CD4-positive, CD25-positive, alpha-beta regulatory T cell (primary cell): ENCODE measurements at regions not wholly inside any gene's neighbourhood (a gene's known extent, or its start where the extent isn't known, plus 50 kb on each side); places are given as distances from the start of the nearest gene placed in this dataset.

Source experiments
- ATAC-seq, 2 donors: fragments of 150-1000 bp; cut with Tn5 transposase; one replicate each; pipeline ENCODE4 v1.10.0; 2021; ENCODE audit warnings: low read depth in 2 of 2, moderate number of reproducible peaks in 2 of 2, moderate library complexity in 1 of 2
- DNase-seq, 3 donors: peaks; one replicate each; pipeline versions ENCODE4 v3.0.0 to v3.0.0-alpha.2; 2012 to 2022; ENCODE audit warnings: mixed read lengths in 1 of 3
- H3K27ac ChIP-seq: one replicate; pipeline ENCODE4 v1.7.0; 2013; ENCODE audit warnings: mild to moderate bottlenecking, low read length; ENCODE audit not compliant: insufficient read depth, poor library complexity, severe bottlenecking
- H3K27me3 ChIP-seq: one replicate; pipeline ENCODE4 v1.7.0; 2013; ENCODE audit warnings: low read length; ENCODE audit not compliant: control insufficient read depth, insufficient read depth
- H3K36me3 ChIP-seq: one replicate; pipeline ENCODE4 v1.7.0; 2013; ENCODE audit warnings: mild to moderate bottlenecking, low read length, moderate library complexity; ENCODE audit not compliant: control insufficient read depth, insufficient read depth
- H3K4me1 ChIP-seq: 2 replicates; pipeline ENCODE4 v1.7.0; 2013; ENCODE audit warnings: mild to moderate bottlenecking, low read length; ENCODE audit not compliant: insufficient read depth, control insufficient read depth, poor library complexity, severe bottlenecking
- H3K4me3 ChIP-seq: one replicate; pipeline ENCODE4 v1.7.0; 2013; ENCODE audit warnings: low read depth, mild to moderate bottlenecking, low read length, moderate library complexity
- H3K9me3 ChIP-seq, 2 experiments: 1 replicate in 1 of 2; 2 replicates in 1 of 2; pipeline ENCODE4 v1.7.0; 2013; ENCODE audit warnings: low read length in 2 of 2, mild to moderate bottlenecking in 1 of 2, moderate library complexity in 1 of 2; ENCODE audit not compliant: control insufficient read depth in 2 of 2
- H3K27ac Mint-ChIP-seq, 3 donors: one replicate each; pipeline ENCODE4 v1.8.0; 2020 to 2022; ENCODE audit warnings: mild to moderate bottlenecking in 3 of 3, mixed read lengths in 3 of 3, moderate library complexity in 2 of 3
- H3K27me3 Mint-ChIP-seq: one replicate; pipeline ENCODE4 v1.8.0; 2022; ENCODE audit warnings: mild to moderate bottlenecking, mixed read lengths
- H3K36me3 Mint-ChIP-seq: one replicate; pipeline ENCODE4 v1.8.0; 2020; ENCODE audit warnings: mixed read lengths
- H3K4me1 Mint-ChIP-seq, 4 donors: one replicate each; pipeline ENCODE4 v1.8.0; 2020 to 2022; ENCODE audit warnings: mixed read lengths in 4 of 4, mild to moderate bottlenecking in 1 of 4
- H3K4me3 Mint-ChIP-seq, 4 donors: one replicate each; pipeline ENCODE4 v1.8.0; 2020 to 2022; ENCODE audit warnings: mild to moderate bottlenecking in 4 of 4, mixed read lengths in 4 of 4, moderate library complexity in 3 of 4
- H3K9me3 Mint-ChIP-seq, 7 donors: one replicate each; pipeline ENCODE4 v1.8.0; 2020 to 2022; ENCODE audit warnings: mixed read lengths in 7 of 7, mild to moderate bottlenecking in 3 of 7, moderate library complexity in 2 of 7

DNA sequence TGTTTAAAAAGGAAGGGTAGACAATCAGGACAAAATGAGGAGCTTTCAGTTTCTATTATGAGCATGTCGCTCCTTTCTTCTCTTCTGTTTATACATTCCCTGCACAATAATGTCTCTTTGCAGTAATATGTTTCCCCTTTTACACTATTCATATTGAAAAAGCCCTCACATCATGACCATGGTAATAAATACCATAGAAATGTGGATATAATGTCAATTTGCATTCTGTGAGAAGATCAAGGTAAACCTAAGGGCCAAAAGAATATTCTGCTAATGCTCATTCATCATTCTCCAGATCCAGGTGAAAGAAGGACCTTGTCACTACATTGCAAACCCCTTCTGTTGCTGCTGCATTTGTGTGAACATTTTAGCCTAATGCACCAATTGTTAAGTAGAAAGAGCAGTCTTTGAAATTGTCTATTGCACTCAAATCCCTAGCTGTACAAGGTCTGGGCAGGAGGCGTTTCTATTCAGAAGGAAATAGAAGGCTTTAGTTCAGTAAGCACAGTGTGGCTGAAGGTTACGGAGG lies 117.6 kb upstream of the SOX21 start:
- no peak for ATAC-seq

DNA sequence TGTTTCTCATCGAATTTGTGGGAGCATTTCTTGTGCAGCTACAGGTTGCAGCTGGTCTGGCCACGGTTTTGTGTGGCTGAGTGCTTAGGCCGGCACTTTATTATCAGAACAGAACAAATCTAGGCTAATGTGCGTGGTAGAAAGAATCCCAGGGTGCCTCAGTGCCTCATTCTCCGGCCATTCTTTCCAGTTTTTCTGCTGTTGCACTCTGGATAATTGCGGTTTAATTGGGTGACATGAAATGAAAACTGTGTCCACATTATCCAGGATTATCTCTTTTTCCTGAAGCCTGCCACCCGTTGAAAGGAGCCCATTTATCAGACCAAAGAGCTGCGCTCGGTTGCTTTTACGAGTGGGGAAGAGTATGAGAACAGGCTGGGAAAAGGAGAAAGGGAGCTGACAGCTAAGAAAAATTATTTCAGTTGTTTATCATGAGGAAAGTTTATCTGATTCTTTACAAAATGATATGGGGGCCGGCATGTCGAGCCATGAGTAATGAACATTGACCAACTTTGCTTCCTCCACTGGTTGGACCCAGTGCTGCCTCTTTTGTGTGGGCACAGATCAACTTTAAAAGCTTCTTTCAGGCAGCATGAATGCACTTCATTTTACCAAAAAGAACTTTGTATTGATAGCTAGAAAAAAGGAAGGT lies 117.0 kb upstream of the SOX21 start:
- Histone ChIP-seq H3K27ac (no peak overlapping the region), H3K27me3 (peaks cover 4% of the 10 kb centered on the region), H3K4me1 (no peaks in the 10 kb centered on the region), H3K4me3 (no peak overlapping the region), H3K36me3 (no peaks in the 10 kb centered on the region), H3K9me3 (no peaks in the 10 kb centered on the region)
- DNase-seq = no peak
- Mint-ChIP-seq H3K4me1 (no peaks in the 10 kb centered on the region), H3K9me3 (no peaks in the 10 kb centered on the region), H3K4me3 (no peak overlapping the region), H3K27me3 (peaks cover 9% of the 10 kb centered on the region), H3K27ac (no peak overlapping the region), H3K36me3 (no peaks in the 10 kb centered on the region)
- no peak for ATAC-seq

More for the DNA sequence above, 117.6 kb upstream of the SOX21 start:
- no peaks in the 10 kb centered on the region for H3K4me1 ChIP-seq
- H3K27ac ChIP-seq = no peak overlapping the region
- Mint-ChIP-seq H3K27ac (no peak overlapping the region), H3K4me3 (no peak overlapping the region), H3K36me3 (no peaks in the 10 kb centered on the region), H3K4me1 (no peaks in the 10 kb centered on the region), H3K9me3 (no peaks in the 10 kb centered on the region), H3K27me3 (peaks cover 10% of the 10 kb centered on the region)
- no peak overlapping the region for H3K4me3 ChIP-seq
- no peaks in the 10 kb centered on the region for H3K36me3 ChIP-seq
- H3K9me3 ChIP-seq = no peaks in the 10 kb centered on the region
- no peak for DNase-seq
- H3K27me3 ChIP-seq = peaks cover 4% of the 10 kb centered on the region

DNA sequence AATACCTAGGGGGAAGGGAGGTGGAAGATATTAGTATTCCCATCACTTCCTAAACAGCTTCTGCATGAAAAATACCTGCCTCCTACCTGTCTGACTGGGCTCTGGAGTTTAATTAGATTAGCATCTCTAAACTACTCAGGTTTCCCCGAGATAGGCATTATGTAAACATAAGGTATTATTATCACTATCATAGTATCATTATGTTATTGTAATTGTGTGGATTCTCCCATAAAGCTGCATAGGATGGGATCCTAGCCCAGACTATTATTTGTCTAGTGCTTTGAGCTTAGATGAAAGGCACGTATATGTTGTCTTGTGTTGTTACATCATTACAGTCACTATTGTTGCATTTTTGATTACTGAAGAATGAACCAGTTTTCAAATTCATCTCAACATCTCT lies 115.2 kb upstream of the SOX21 start:
- no peak for DNase-seq
- Histone ChIP-seq H3K27ac (no peak overlapping the region), H3K9me3 (no peaks in the 10 kb centered on the region), H3K36me3 (no peaks in the 10 kb centered on the region), H3K4me1 (no peaks in the 10 kb centered on the region), H3K4me3 (no peak overlapping the region), H3K27me3 (peaks cover 4% of the 10 kb centered on the region)
- Mint-ChIP-seq H3K27ac (no peak overlapping the region), H3K9me3 (no peaks in the 10 kb centered on the region), H3K4me1 (no peaks in the 10 kb centered on the region), H3K36me3 (no peaks in the 10 kb centered on the region), H3K27me3 (peaks cover 9% of the 10 kb centered on the region), H3K4me3 (no peak overlapping the region)
- no peak for ATAC-seq

DNA sequence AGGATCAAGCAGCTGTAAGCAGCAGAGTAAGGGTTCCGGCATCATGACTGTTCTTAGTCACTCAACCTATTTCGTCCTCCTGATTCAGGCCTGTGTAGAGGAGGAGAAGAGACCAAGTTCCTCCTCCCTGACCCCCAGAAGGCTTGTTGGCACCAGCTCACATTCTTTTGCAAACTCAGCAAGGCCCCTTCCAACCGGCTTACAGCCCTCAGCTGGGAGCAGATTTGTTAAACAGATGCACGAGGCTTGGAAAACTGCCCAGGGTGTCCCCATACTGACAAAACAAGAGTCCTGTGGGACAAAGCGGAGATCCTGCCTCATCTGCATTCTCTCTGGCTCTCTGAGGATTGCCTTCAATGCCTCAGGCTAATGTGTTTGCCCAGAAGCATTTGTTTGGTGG lies 113.2 kb upstream of the SOX21 start:
- Mint-ChIP-seq H3K4me3 (no peak overlapping the region), H3K36me3 (no peaks in the 10 kb centered on the region), H3K4me1 (no peaks in the 10 kb centered on the region), H3K27me3 (peaks cover 9% of the 10 kb centered on the region), H3K9me3 (peaks cover 0 to 3% (median 0%) of the 10 kb centered on the region in 7 donors), H3K27ac (no peak overlapping the region)
- no peak overlapping the region for H3K4me3 ChIP-seq
- ATAC-seq (no peak), DNase-seq (no peak)
- peaks cover 6% of the 10 kb centered on the region for H3K27me3 ChIP-seq
- no peak overlapping the region for H3K27ac ChIP-seq
- no peaks in the 10 kb centered on the region for H3K36me3 ChIP-seq
- no peaks in the 10 kb centered on the region for H3K4me1 ChIP-seq
- H3K9me3 ChIP-seq = no peaks in the 10 kb centered on the region

DNA sequence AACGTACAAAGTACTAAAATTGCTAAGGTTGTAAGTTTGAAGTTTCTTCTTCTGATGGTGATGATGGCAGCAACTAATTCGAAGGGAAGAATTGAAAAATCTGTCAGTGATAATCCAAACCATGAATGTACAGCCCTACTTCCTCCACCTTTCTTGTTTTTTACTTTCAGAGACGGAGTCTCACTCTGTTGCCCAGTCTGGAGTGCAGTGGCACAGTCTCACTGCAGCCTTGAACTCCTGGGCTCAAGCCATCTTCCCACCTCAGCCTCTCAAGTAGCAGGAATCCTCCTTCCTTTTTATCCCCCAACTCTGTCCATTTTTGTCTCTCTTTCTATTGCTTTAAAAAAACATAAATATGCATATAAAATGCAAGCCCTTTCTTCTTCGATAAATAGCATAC lies 112.3 kb upstream of the SOX21 start:
- no peaks in the 10 kb centered on the region for H3K36me3 ChIP-seq
- peaks cover 6% of the 10 kb centered on the region for H3K27me3 ChIP-seq
- H3K27me3 Mint-ChIP-seq = peaks cover 4% of the 10 kb centered on the region
- ATAC-seq (no peak), DNase-seq (no peak)
- H3K4me3 ChIP-seq = no peak overlapping the region
- H3K36me3 Mint-ChIP-seq = no peaks in the 10 kb centered on the region
- no peaks in the 10 kb centered on the region for H3K4me1 Mint-ChIP-seq
- H3K4me3 Mint-ChIP-seq = no peak overlapping the region
- H3K27ac ChIP-seq = no peak overlapping the region
- no peaks in the 10 kb centered on the region for H3K9me3 ChIP-seq
- no peak overlapping the region for H3K27ac Mint-ChIP-seq
- no peaks in the 10 kb centered on the region for H3K4me1 ChIP-seq
- peaks cover 0 to 3% (median 0%) of the 10 kb centered on the region in 7 donors for H3K9me3 Mint-ChIP-seq

DNA sequence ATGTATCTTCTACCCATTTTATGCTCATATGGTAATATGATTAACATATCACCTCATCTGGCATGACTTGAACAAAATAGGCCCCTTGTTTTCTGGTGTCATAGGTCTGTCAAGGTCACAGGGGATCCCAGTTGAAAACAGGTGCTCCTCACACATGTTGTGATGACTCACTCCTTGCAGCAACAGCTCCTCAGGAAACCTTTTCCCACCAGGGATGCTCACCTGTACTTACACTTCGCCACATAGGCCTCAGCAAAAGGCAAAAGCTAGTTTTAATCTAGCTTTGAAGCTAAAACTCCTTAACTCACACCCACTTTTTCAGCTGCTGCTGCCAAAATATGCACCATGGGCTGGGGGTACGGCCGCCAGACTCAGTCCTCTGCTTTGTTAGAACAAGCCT lies 110.0 kb upstream of the SOX21 start:
- Mint-ChIP-seq H3K27me3 (no peaks in the 10 kb centered on the region), H3K36me3 (no peaks in the 10 kb centered on the region), H3K9me3 (peaks cover 0 to 3% (median 0%) of the 10 kb centered on the region in 7 donors), H3K4me1 (no peaks in the 10 kb centered on the region), H3K27ac (no peak overlapping the region), H3K4me3 (no peak overlapping the region)
- ATAC-seq (no peak), DNase-seq (no peak)
- H3K4me3 ChIP-seq = no peak overlapping the region
- no peaks in the 10 kb centered on the region for H3K36me3 ChIP-seq
- H3K9me3 ChIP-seq = no peaks in the 10 kb centered on the region
- peaks cover 4% of the 10 kb centered on the region for H3K27me3 ChIP-seq
- no peaks in the 10 kb centered on the region for H3K4me1 ChIP-seq
- H3K27ac ChIP-seq = no peak overlapping the region

DNA sequence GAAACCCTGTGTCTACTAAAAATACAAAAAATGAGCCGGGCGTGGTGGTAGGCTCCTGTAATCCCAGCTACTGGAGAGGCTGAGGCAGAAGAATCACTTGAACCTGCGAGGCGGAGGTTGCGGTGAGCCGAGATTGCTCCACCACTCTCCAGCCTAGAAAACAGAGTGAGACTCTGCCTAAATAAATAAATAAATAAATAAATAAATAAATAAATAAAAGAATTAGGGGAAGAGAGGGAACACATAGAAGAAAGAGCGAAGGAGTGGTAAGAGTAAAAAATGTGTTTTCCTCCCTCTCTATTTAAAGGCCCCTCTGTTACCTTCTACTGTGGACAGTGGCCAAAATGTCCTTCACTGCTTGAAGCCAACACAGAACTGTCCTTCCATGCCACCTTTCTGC lies 103.9 kb upstream of the SOX21 start:
- Mint-ChIP-seq H3K9me3 (peaks cover 0 to 3% (median 0%) of the 10 kb centered on the region in 7 donors), H3K4me1 (no peaks in the 10 kb centered on the region), H3K27me3 (no peaks in the 10 kb centered on the region), H3K36me3 (no peaks in the 10 kb centered on the region), H3K4me3 (no peak overlapping the region), H3K27ac (no peak overlapping the region)
- H3K9me3 ChIP-seq = no peaks in the 10 kb centered on the region
- H3K4me3 ChIP-seq = no peak overlapping the region
- H3K27me3 ChIP-seq = no peaks in the 10 kb centered on the region
- H3K36me3 ChIP-seq = no peaks in the 10 kb centered on the region
- no peaks in the 10 kb centered on the region for H3K4me1 ChIP-seq
- H3K27ac ChIP-seq = no peak overlapping the region
- no peak for ATAC-seq
- DNase-seq = no peak

DNA sequence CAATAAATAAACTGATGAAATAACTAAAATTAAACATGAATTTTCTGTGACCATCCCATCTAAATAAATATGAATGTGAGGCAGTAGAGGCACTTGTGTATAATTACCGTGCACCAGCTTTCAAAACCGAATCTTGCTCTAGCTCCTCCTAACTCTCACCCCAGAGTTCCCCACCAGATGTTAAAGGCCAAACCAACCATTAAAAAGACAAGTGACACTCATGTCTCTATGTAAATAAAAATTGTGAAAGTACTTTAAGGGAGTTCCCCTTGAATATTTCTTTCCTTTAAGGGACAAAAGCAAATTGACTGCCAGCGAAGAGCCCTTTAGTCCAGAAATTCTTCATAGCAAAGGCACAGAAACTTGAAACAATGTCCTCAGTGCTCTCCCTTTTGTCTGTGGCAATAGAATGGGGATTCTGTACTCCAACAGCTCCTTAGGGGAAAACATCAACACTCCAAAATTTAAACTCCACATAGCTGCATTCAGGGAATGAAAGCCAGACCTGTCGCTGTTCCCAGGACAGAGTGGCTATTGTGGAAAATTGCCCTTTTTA lies 101.7 kb upstream of the SOX21 start:
- no peaks in the 10 kb centered on the region for H3K4me1 Mint-ChIP-seq
- no peaks in the 10 kb centered on the region for H3K9me3 ChIP-seq
- ATAC-seq (no peak), DNase-seq (no peak)
- no peaks in the 10 kb centered on the region for H3K36me3 ChIP-seq
- H3K36me3 Mint-ChIP-seq = no peaks in the 10 kb centered on the region
- H3K4me1 ChIP-seq = no peaks in the 10 kb centered on the region
- no peaks in the 10 kb centered on the region for H3K27me3 ChIP-seq
- no peak overlapping the region for H3K27ac ChIP-seq
- H3K9me3 Mint-ChIP-seq = no peaks in the 10 kb centered on the region
- H3K4me3 Mint-ChIP-seq = no peak overlapping the region
- H3K27ac Mint-ChIP-seq = no peak overlapping the region
- no peak overlapping the region for H3K4me3 ChIP-seq
- peaks cover 4% of the 10 kb centered on the region for H3K27me3 Mint-ChIP-seq
